HG02884 (cell line): ENCODE measurements at regions not wholly inside any gene's neighbourhood (a gene's known extent, or its start where the extent isn't known, plus 50 kb on each side); places are given as distances from the start of the nearest gene placed in this dataset.
"Not testable (repeated sequence)": the region's sequence is repeated elsewhere in the genome, so short reads cannot be mapped to it uniquely, and the experiment has no call there.

Experiments
- ATAC-seq: cut with Tn5 transposase; IDR thresholded peaks from one replicate; pipeline ENCODE4 v1.9.1; 2021; ENCODE audit warnings: mild to moderate bottlenecking, moderate library complexity; ENCODE audit not compliant: unreplicated experiment

DNA sequence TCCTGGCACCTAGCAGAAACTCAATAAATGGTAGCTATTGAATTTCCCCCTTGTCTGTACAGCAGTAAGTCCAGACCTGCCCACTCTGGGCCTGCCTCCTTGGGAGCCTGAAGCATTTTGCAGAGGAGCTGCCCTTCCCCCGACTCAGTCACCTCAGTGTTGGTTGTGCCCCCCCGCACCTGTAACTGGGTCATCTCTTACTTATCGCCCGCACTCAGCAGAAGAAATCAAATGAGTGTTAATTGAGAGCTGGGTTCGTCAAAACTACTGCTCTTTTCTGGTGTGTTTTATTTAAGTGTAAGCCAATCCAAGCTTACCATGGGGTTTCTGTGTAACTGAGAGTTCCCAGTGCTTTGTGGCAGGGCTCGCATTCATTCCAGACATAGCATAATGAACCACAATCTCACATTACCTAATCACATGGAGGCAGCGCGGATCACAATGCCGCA lies 175.5 kb upstream of the IRF2BP2 start:
- ATAC-seq: not testable (repeated sequence)

DNA sequence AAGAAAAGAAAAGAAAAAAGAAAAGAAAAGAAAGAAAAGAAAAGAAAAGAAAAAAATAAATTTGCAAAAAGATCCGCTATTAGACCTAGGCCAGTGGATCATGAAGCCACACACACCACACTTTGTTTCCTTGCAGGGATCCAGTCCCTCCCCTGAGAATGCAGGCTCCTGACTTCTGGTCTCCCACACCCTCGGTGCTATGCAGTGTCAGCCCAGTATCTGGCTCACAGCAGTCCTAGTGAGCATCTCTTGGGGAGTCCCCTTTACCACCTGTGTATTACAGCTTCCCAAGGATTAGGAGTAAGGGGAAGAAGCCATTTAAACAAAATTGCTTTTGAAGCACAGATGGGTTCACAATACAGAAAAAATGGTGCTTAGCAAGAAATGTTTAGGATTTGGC lies 174.1 kb upstream of the IRF2BP2 start:
- ATAC-seq: not testable (repeated sequence)

GRCh38 chr1:234782791-234783190 lies 172.8 kb upstream of the IRF2BP2 start:
- no peak for ATAC-seq

GRCh38 chr1:234782105-234782751 lies 172.2 kb upstream of the IRF2BP2 start:
- no peak for ATAC-seq

GRCh38 chr1:234781241-234782065 lies 171.5 kb upstream of the IRF2BP2 start:
- ATAC-seq: no peak

DNA sequence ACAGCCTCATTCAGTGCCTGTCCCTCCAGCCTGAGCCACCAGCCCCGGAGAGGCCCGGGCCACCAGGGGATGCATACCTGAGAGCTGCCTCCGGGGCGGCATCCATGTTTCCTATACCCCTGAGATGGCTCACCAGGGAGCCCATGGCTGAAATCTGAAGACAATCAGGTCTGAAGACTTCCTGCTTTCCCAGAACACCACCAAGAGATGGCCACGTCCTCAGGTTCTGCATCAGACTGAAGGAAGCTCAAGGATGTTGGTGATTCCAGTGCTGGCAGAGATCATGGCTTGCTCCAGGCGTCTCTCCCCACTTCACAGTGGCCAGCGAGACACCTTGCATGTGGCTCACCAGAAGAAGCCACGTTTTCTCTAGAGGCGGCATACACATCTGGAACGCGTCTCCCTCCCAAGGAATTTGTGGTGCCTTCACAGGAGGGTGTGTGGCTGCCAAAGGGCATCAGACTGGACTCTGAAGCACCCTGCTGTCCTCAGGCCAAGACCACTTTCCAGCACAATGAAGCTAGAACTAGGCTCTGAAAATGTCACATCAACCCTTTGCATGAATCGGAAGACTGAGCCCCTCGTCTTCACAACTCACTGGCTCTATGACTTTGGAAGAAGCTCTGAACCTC lies 170.7 kb upstream of the IRF2BP2 start:
- ATAC-seq: no peak

DNA sequence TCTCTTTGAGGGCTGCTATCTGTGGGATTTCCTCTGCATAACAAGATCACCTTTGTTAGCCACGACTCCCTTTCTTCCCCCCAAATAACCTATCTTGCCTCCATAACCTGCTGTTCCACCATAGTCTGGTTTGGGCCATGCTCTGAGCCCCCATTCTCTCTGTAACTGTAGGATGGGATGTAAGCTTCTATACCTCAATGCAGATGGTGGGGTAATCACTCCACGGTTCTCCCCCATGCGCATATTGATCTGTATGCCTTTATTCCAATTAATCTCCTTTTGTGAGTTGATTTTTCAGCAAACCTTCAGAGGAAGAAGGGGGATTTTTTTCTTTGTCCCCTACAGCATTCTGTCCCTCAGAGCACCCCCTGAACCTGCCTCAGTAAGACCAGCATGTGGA lies 170.1 kb upstream of the IRF2BP2 start:
- ATAC-seq: no peak

GRCh38 chr1:234779600-234779999 lies 169.6 kb upstream of the IRF2BP2 start:
- not testable (repeated sequence) for ATAC-seq

DNA sequence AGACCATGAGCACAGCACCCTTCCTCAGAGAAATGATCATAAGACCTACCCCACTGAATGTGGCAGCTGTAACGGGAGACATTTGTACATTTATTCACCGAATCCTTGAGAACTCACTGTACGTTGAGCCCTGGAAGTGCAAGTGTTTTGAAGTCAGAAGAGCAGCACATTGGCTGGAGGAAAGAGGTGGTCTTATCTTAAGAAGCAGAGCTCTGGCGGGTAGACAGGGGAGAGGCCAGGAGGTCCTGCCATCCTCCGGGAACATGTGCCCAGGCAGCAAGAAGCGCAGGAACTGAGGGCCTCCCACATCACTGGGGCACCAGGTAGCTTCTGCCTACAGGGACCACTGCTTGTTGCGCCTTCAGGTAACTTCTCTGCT lies 169.2 kb upstream of the IRF2BP2 start:
- no peak for ATAC-seq

DNA sequence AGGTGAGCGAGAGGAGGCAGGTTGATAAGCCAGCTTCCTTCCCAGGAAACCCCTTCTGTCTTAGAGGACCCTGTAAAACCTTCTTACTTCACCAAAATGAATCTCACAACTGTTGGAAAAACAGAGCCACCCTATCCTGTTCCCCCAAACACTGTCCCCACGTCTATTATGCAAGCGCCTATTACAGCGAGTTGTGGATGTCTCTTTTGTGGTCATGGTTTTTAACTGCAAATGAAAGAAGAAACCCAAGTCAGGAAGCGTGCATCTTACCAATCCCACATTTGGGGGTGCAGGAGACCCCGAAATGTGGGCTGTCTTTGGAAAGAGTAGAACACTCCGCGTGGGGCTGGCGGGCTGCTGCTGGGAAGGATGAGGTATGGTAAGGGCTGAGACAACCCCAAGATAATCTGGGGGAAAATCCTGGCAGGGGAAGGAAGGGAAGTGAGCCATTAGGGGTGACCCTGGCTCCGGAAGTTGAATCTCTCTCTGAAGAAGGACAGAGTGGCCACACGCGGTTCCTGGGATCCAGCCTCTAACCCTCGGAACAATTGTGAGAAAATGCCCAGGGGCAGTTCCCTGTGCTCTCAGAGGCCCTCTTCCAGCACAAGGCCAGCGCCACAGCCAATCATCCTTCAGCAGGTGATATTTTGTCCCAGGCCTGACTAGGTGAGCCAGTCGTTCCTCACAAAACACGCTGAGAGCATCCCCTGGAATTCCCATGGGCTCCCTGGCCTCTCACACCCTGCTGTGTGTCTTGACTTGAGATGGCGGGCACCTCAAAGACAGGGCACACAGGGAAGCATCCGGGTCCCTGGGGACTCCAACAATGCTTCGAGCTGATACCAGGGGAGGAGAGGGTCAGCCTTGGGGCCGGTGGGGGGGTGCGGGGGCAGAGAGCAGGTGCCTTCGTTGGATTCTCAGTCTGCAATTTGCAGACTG lies 168.5 kb upstream of the IRF2BP2 start:
- ATAC-seq: no peak

DNA sequence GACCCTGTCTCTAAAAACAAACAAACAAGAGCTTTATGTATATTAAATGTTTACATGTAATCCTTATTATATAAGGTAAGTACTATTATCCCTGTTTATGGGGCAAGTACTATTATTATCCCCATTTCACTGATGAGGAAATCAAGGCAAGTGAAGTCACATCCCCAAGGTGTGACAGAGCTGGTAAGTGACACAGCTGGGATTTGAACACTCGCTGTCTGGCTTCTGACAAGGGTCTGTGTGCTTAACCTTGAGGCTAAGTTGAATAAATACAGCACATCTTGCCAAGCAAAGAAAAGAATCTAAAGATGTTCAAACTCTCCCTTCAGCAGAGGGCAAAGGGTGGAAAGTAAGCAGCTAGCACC lies 167.9 kb upstream of the IRF2BP2 start:
- no peak for ATAC-seq

DNA sequence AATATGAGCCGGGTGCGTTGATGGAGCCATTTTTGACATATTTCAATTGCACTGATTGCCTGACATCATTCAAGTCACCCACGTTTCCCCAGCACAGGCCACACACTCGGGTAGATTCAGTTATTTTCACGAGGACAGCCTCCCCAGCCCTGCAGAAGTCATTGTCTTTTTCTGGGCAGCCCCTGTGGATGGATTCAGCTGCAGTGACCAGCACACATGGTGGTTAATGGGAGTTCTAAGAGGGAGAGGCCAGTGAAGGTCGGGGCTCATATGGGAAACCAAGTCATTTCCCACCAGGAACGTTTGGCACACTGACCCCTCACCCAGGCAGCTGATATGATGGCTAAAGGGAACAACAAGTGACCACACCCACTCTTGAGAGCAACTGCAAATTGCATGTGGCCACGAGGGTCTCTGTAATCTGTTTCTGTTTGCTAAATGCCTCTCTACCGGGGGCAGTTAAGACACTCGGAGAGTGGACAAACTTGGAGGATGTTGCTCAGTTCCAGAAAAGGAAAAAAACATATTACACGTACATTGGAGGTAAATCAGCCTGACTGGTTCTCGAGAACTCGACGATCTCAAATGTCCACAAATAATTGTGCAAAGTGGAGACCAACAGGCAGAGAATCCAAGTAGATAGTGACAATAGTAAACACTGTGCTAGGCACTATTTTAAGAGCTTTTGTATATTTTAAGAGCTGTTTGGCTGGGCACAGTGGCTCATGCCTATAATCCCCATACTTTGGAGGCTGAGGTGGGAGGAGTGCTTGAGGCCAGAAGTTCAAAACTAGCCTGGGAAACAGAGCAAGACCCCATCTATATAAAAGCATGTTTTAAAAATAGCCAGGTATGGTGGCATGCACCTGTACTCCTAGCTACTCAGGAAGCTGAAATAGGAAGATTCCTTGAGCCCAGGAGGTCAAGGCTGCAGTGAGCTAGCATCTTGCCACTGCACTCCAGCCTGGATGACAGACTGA lies 167.2 kb upstream of the IRF2BP2 start:
- ATAC-seq: no peak

DNA sequence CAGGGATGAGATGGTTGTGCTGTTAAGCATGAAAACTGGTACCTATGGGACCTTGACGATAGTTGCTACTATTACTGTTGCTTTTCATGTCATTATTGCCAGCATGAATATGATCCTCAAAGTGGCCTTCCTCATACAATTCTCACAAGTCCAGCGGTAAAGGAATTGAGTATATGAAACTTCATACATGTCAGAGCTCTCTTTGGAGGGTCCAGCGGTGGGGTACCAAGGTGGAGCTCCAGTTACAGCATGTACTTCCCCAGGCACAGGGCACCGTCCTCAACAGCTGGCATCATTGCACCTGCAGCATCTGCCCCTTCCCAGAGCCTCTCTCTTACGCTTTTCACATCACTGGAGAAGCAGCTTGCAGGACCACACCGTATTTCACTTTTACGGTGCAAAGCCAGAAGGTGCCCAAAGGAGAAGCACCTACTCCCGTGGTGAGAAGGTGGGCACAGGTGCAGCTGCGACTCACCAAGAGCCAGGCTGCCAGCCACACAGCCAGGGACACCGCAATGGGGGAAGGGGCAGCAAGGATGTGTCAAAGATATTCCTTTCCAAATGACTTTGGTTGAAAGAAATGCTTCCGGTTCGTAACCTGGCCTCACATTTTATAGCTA lies 166.4 kb upstream of the IRF2BP2 start:
- no peak for ATAC-seq

- ATAC-seq: no peak
Observed at GRCh38 chr1:234775477-234776246, 165.7 kb upstream of the IRF2BP2 start.

DNA sequence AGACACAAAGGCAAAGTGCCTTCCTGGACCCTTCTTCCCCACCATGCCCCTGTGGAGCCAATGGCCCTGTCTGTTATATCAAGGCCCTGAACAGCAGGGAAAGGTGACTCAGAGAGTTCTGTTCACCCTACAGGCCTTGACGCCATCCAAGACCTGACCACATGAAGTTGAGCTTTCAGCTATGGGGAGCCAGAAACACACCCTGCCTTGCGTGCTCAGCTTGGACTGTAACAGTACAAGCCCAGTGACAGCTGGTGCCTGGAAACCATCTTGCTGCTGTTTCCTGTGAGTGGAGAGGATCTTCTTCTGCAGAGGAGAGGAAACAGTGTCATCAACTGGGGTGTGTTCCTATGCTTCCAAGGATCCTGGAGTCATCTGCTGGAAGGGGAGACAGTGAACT lies 165.0 kb upstream of the IRF2BP2 start:
- ATAC-seq: no peak

DNA sequence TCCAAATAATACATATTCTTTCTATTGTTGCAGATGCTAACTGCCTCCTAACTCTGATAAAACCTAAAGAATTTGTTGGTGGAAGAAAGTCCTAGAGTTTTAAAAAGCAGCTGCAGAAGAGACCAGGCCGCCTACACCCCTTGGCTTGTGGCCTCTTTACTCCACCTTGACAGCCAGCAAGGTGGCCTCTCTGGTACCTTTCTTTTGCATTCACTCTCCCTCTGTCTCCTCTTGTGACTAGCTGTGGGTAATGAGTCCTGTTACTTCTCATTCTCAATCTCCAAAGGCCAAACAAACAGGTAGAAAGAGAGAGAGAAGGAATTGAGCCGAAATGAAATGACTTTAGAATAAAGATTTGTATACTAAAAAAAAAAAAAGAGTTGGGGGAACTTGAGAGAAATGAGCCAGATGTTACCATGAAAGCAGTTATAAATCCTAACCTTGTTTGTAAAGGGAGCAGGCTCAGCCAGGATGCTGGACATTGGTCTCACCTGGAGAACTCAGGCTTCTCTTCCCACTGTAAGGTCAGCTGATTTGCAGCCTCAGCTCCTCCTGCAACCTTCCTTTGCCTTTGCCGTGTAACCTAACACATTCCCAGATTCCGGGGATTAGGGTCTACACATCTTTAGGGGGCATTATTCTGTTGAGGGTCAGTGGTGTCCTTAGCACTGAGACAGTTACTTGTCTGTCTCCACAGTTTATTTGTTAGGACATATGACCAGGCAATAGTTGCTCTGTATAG lies 164.1 kb upstream of the IRF2BP2 start:
- no peak for ATAC-seq

- peak; percentile 79 for ATAC-seq
Observed at GRCh38 chr1:234772345-234773147, 162.6 kb upstream of the IRF2BP2 start.
